ENCODE measurements at regions not wholly inside any gene's neighbourhood (a gene's known extent, or its start where the extent isn't known, plus 50 kb on each side); places are given as distances from the start of the nearest gene placed in this dataset.
"Not testable (repeated sequence)": the region's sequence is repeated elsewhere in the genome, so short reads cannot be mapped to it uniquely, and the experiment has no call there.

GRCh38 chr7:106562711-106563366 lies 98.1 kb downstream of the CCDC71L start:
- no peak for DNase-seq

GRCh38 chr7:106561666-106562411 lies 99.1 kb downstream of the CCDC71L start:
- no peak for DNase-seq

DNA sequence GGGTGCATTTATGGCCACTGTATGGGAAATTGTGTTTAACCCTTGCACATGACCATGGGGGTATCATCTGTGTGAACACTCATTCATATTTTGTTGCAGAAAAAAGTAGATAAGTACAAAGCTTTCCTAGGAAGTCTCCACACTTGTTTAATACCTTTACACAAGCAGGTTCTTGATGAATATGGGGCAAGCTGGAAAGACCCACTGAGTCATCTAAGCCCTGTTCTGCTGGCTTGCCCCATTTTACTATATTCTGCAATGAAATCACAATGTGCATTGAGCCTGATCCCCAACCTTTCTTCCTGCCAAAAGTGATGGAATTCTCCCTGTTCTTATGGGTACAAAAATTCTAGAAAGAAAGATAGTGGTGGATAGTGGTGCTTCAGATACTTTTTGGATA lies 99.8 kb downstream of the CCDC71L start:
- no peak for DNase-seq

GRCh38 chr7:106560482-106560881 lies 100.5 kb downstream of the CCDC71L start:
- no peak for DNase-seq

- not testable (repeated sequence) for DNase-seq
Measured at GRCh38 chr7:106556244-106556643, 104.7 kb downstream of the CCDC71L start.

DNA sequence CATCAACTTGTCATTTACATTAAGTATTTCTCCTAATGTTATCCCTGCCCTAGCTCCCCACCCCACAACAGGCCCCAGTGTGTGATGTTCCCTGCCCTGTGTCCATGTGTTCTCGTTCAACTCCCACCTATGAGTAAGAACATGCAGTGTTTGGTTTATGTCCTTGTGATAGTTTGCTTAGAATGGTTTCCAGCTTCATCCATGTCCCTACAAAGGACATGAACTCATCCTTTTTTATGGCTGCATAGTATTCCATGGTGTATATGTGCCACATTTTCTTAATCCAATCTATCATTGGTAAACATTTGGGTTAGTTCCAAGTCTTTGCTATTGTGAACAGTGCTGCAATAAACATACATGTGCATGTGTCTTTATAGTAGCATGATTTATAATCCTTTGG lies 106.3 kb downstream of the CCDC71L start:
- not testable (repeated sequence) for DNase-seq

DNA sequence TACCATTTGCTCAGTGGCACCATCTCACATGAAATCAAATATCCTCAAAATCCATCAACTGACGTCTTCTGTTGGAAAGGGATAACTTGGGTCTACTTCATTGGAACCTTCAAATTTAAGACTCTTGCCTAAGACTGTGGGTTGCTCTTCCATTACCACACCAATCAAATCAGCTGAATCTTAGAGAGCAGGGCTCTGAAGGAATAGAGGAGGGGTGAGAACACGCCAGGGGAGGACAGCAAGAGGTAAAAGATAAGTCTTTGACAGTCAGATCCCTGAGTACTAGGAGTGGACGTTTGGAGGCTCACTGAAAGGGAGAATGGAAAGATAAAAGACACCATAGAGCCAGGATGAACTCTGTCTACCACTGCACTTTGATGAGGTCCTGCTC lies 107.5 kb downstream of the CCDC71L start:
- no peak for DNase-seq

DNA sequence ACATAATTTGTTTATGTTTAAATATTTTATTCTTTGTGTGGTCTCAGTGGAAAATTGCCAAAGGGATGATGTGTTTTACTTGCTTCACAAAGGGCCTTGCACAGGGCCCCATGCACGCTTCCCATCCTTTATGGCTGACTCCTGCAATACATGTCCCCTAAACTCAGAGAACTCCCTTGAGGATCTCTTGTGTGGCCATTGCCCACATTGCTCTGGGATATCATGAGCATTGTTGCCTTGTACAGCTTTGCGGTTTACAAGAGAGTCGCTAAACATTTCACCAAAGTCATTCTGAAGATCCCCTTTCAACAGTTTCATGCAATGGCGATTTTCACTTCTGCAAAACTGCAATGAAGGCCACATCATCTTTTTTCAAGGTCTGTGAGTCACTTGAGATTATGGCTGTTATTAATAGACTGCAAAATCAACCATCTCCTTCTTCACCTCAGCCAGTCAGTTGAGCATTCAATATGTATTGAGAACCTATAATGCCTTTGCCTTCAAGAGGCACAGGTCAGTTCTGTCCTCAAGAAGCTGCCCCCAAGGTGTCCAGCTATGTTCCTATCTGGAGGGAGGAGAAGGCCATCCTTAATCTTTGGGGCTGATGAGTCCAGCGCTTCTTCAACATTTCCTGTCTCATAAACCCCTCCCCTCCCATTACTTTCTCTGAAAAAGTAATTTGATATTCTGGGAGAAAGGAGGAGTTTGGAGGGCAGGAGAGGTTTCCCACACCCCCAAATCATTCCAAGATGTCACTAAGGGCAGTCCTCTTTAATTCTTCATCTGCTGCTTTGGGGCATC lies 108.1 kb downstream of the CCDC71L start:
- no peak for DNase-seq

DNA sequence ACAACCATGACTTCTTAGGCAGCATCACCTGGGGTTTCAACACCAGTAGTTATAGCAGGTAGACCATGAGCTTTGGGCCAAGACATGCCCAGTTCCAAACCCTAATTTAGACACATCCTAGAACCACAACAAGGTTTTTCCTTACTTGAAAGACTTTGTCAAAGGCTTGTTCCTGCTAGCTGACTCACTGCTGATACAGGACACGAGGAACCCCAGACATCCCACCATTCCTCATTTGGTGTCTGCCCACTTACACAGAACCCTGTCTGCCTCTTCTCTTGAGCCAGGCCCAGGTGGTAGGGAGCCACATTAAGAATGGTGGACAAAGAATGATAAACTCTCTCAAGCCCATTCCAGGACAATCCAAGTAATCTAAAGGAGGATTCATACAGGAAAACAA lies 109.0 kb downstream of the CCDC71L start:
- DNase-seq = no peak

- DNase-seq = no peak
Measured at GRCh38 chr7:106548491-106548890, 112.5 kb downstream of the CCDC71L start.

DNA sequence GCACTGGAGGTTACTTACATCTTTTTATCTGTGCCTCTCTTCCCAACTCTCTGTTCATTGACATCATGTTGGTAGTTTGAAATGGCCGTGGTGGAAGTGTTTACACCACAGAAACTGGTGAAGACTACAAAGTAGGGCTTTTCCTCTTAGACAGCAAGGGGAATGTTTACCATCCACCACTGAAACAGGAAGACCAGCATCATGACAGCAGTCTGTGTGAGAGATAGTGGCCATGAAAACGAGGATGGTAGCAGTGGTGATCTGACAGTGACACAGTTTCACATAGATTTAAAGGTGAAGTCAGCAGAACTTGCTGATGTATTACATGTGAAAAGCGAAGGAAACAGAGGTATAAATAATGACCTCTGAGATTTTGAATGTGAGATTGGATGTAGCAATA lies 115.7 kb downstream of the CCDC71L start:
- no peak for DNase-seq

GRCh38 chr7:106543221-106543757 lies 117.7 kb downstream of the CCDC71L start:
- no peak for DNase-seq

DNA sequence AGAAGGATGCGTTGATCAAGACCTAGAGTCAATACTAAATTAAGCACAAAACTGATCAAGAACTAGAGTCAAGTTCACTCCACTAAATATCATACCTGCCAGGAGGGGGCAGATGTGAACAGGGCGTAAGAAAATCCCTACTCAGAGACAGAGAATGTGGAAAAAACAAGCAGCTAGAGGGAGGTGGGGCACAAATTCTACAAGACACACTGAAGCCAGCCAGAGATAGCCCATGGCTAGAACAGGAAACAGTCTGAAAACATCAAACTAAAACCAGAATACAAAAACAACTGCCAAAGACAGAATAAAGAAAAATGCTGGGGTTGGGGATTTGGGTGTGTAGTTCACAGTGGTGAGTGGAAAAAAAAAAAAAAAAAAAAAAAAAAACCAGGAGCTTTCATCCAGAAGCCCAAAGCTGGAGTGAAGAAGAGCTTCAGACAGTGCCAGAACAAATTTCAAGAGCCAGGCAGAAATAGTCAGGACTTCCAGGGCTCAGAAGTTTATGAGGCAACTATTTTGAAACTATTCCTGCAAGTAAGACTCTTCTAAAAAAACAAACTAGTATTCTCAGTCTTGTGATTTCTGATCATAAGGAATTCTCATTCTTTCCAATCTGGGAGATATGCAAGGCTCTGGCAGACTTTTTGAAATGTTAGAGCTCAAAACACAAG lies 118.3 kb downstream of the CCDC71L start:
- no peak for DNase-seq

DNA sequence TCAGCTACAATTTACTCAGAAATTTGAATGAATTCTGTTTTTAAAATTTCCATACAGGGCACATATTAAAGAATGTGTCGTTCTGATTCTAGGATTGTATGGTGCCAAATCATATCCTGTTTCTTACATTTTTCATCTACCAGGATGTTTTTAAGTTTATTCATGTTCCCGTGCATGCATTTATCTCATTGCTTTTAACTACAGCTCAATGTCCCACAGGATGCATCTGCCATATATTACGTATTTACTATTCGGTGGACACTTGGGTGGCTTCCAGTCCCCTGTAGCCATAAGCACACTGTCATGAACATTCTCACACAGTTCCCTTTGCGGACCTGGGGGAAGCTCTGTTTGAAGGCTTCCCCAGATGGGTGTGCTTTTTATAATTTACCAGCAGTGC lies 122.3 kb downstream of the CCDC71L start:
- DNase-seq = no peak

- DNase-seq = no peak
Measured at GRCh38 chr7:106537119-106537518, 123.8 kb downstream of the CCDC71L start.

DNA sequence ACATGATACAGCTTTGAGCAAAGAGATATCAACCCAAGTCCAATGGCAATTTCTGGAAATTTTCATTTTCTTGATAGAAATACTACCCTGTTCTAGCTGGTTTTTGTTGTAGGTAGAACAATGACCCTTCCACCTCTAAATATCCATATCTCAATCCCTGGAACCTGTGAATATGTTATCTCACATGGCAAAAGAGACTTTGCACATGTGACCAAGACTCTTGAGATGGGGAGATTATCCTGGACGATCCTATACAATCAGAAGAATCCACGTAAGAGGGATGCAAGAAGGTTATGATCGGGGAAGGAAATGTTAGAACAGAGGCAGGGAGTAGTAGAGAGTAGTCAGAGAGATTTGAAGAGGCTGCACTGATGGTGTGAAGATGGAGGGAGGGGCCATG lies 124.9 kb downstream of the CCDC71L start:
- DNase-seq = no peak

DNA sequence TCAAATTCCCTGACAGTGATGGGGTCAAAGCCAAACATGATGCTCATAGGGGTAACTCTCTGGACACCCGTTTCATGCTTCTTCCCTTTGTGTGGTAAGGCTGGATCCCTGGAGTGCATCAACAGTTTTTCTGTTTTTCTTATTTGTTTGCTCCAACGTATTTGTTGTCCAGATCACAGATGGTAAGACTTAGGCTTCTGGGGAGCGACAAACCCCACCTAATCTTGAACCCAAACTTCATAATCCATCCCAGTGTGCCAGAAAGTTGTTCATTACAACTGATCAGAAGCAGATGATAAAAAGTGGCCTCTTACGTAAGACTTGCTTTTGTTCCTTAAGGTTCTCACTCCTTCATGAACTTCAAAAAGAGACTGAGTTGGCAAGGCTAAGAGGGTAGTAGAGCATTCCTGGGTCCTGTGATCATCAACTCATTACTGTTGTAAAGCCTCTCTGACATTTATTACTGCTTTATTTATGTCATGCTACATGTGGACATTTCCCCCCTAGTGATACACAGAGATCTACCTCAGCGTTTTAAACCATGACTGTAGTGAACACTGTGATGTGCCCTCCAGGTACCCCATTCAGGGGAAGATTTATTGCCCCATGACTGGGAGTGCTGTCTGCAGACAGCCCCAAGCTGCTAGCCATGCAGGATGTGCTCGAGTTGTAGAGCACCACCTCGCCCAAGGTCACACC lies 125.6 kb downstream of the CCDC71L start:
- no peak for DNase-seq

- no peak for DNase-seq
Measured at GRCh38 chr7:106534271-106534846, 126.6 kb downstream of the CCDC71L start.

- DNase-seq = not testable (repeated sequence)
Measured at GRCh38 chr7:106530183-106530582, 130.8 kb downstream of the CCDC71L start.

DNA sequence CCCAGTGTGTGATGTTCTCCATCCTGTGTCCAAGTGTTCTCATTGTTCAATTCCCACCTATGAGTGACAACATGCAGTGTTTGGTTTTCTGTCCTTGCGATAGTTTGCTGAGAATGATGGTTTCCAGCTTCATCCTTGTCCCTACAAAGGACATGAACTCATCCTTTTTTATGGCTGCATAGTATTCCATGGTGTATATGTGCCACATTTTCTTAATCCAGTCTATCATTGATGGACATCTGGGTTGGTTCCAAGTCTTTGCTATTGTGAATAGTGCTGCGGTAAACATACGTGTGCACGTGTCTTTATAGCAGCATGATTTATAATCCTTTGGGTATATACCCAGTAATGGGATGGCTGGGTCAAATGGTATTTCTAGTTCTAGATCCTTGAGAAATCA lies 134.3 kb downstream of the CCDC71L start:
- DNase-seq = not testable (repeated sequence)

DNA sequence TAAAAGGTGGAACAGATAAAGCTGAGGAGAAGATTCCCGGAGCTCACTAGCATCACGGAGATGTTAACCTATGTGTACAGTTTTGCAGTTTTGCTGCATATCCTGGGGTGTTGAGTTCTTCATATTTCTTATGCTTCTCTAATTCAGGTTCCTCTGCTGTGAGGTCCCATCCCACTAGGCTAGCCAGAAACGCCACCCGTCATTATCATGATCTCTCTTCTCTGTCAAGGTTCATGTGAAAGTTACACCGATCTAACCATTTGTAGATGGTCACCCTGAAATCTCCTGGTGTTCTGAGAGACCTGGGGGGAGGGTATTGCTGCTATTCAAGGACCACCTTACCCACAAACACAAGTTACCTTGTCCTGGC lies 136.3 kb downstream of the CCDC71L start:
- DNase-seq = no peak

GRCh38 chr7:106523482-106523881 lies 137.5 kb downstream of the CCDC71L start:
- no peak for DNase-seq

Data from NCI-H524 treated with DMSO at 0.1 percent for 48 hours (cell line).